ENCODE measurements at regions not wholly inside any gene's neighbourhood (a gene's known extent, or its start where the extent isn't known, plus 50 kb on each side); places are given as distances from the start of the nearest gene placed in this dataset.

DNA sequence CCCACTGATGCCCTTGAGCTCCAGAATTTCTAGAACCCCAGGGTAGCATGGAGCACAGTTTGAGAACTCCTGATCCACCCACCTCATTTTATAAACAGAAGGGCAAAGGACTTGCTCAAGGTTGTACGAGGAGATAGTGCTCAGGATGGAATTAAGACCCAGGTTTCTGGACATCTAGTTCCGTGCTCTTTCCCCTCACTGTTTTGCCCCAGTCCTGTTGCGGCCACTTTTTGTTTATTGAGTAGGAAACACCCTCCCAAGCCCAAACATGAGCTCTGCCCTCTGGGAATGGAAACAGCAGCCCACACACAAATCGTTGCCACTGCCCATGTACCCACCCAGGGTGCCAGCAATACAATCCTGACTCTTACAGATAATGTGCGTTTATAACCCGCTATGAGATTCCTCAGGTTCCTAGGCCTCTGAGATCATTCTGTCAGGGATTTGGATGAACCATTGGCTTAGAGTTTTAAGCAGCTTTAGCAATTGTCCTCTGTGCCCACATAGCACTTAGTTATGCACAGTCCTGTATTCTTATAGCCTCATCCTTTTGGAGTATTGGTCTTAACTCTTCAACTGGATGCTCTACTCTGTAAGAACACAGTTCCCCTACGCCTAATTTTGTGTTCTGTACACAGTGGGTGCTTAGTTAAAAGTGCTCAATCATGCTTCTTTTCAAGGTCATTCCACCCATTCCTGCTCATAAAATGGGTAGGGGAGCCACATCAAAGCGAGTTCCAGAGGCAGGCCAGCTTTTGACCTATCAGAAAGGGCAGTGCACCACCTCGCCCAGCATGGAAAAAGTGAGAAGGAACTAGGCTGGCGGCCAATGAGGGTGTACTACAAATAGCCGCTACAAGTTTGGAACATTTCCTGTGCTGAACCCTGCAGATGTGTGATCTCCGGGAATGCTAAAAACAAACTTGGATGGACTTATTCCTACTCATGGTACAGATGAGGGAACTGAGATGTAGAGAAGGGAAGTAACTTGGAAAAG is 60.3 kb upstream of the IGFBP2 start:
- TF ChIP-seq ISL1 (CRISPR knock-in tag; IDR thresholded peaks at IDR 0.05) (no peak), ZC3H10 (CRISPR knock-in tag; IDR thresholded peaks at IDR 0.05) (no peak), RARB (CRISPR knock-in tag; IDR thresholded peaks at IDR 0.05) (no peak), ARNTL (CRISPR knock-in tag; IDR thresholded peaks at IDR 0.05; ENCODE audit: borderline replicate concordance, low read depth) (no peak), PPARA (CRISPR knock-in tag; IDR thresholded peaks at IDR 0.05; ENCODE audit: borderline replicate concordance) (no peak), ZNF70 (CRISPR knock-in tag; IDR thresholded peaks at IDR 0.05) (no peak), ESRRG (CRISPR knock-in tag; IDR thresholded peaks at IDR 0.05) (no peak), ZFP3 (CRISPR knock-in tag; IDR thresholded peaks at IDR 0.05) (no peak), GLIS3 (CRISPR knock-in tag; IDR thresholded peaks at IDR 0.05) (no peak)
- TF ChIP-seq, protein P1, sequence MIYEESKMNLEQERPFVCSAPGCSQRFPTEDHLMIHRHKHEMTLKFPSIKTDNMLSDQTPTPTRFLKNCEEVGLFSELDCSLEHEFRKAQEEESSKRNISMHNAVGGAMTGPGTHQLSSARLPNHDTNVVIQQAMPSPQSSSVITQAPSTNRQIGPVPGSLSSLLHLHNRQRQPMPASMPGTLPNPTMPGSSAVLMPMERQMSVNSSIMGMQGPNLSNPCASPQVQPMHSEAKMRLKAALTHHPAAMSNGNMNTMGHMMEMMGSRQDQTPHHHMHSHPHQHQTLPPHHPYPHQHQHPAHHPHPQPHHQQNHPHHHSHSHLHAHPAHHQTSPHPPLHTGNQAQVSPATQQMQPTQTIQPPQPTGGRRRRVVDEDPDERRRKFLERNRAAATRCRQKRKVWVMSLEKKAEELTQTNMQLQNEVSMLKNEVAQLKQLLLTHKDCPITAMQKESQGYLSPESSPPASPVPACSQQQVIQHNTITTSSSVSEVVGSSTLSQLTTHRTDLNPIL (CRISPR knock-in tag; IDR thresholded peaks at IDR 0.05; ENCODE audit: low read depth), result no peak
- TF ChIP-seq, protein P2, sequence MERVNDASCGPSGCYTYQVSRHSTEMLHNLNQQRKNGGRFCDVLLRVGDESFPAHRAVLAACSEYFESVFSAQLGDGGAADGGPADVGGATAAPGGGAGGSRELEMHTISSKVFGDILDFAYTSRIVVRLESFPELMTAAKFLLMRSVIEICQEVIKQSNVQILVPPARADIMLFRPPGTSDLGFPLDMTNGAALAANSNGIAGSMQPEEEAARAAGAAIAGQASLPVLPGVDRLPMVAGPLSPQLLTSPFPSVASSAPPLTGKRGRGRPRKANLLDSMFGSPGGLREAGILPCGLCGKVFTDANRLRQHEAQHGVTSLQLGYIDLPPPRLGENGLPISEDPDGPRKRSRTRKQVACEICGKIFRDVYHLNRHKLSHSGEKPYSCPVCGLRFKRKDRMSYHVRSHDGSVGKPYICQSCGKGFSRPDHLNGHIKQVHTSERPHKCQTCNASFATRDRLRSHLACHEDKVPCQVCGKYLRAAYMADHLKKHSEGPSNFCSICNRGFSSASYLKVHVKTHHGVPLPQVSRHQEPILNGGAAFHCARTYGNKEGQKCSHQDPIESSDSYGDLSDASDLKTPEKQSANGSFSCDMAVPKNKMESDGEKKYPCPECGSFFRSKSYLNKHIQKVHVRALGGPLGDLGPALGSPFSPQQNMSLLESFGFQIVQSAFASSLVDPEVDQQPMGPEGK (CRISPR knock-in tag; IDR thresholded peaks at IDR 0.05; ENCODE audit: borderline replicate concordance), result no peak
- ATAC-seq, result no peak

DNA sequence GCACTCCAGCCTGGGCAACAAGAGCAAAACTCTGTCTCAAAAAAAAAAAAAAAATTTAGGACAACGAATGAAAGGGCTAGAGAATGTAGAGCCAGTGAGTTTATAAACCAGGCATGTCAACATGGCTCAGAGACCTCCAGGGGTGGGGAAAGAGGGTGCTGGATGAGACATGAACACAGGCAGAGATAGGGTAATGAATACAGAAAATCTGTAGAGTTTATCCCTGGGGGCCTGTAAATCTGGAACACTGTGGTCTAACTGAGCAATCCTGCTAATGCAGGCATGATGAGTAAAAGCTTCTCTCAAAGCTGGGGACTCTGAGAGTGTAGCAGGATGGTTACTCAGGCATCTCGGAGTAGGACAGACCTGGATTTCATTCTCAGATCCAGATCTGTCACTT is 59.2 kb upstream of the IGFBP2 start:
- ATAC-seq, result no peak; the same call in 2 of the 3 replicates
- TF ChIP-seq TOX (CRISPR knock-in tag; IDR thresholded peaks at IDR 0.05; ENCODE audit: borderline replicate concordance), result no peak
- no peak for TF ChIP-seq ZFP3 (CRISPR knock-in tag; IDR thresholded peaks at IDR 0.05)
- TF ChIP-seq ISL1 (CRISPR knock-in tag; IDR thresholded peaks at IDR 0.05), result no peak
- TF ChIP-seq SNAI2 (CRISPR knock-in tag; IDR thresholded peaks at IDR 0.05), result no peak
- TF ChIP-seq, protein P3, sequence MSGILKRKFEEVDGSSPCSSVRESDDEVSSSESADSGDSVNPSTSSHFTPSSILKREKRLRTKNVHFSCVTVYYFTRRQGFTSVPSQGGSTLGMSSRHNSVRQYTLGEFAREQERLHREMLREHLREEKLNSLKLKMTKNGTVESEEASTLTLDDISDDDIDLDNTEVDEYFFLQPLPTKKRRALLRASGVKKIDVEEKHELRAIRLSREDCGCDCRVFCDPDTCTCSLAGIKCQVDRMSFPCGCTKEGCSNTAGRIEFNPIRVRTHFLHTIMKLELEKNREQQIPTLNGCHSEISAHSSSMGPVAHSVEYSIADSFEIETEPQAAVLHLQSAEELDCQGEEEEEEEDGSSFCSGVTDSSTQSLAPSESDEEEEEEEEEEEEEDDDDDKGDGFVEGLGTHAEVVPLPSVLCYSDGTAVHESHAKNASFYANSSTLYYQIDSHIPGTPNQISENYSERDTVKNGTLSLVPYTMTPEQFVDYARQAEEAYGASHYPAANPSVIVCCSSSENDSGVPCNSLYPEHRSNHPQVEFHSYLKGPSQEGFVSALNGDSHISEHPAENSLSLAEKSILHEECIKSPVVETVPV (CRISPR knock-in tag; IDR thresholded peaks at IDR 0.05), result no peak
- TF ChIP-seq, protein P4, sequence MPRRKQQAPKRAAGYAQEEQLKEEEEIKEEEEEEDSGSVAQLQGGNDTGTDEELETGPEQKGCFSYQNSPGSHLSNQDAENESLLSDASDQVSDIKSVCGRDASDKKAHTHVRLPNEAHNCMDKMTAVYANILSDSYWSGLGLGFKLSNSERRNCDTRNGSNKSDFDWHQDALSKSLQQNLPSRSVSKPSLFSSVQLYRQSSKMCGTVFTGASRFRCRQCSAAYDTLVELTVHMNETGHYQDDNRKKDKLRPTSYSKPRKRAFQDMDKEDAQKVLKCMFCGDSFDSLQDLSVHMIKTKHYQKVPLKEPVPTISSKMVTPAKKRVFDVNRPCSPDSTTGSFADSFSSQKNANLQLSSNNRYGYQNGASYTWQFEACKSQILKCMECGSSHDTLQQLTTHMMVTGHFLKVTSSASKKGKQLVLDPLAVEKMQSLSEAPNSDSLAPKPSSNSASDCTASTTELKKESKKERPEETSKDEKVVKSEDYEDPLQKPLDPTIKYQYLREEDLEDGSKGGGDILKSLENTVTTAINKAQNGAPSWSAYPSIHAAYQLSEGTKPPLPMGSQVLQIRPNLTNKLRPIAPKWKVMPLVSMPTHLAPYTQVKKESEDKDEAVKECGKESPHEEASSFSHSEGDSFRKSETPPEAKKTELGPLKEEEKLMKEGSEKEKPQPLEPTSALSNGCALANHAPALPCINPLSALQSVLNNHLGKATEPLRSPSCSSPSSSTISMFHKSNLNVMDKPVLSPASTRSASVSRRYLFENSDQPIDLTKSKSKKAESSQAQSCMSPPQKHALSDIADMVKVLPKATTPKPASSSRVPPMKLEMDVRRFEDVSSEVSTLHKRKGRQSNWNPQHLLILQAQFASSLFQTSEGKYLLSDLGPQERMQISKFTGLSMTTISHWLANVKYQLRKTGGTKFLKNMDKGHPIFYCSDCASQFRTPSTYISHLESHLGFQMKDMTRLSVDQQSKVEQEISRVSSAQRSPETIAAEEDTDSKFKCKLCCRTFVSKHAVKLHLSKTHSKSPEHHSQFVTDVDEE (CRISPR knock-in tag; IDR thresholded peaks at IDR 0.05), result no peak
- TF ChIP-seq, protein P1 (CRISPR knock-in tag; IDR thresholded peaks at IDR 0.05; ENCODE audit: low read depth), result no peak
- TF ChIP-seq TCF4 (CRISPR knock-in tag; IDR thresholded peaks at IDR 0.05; ENCODE audit: borderline replicate concordance), result no peak
- no peak for TF ChIP-seq ZNF70 (CRISPR knock-in tag; IDR thresholded peaks at IDR 0.05)
- no peak for TF ChIP-seq BACH2 (CRISPR knock-in tag; IDR thresholded peaks at IDR 0.05; ENCODE audit: borderline replicate concordance)
- TF ChIP-seq ARNTL (CRISPR knock-in tag; IDR thresholded peaks at IDR 0.05; ENCODE audit: borderline replicate concordance, low read depth), result no peak
- TF ChIP-seq ZC3H10 (CRISPR knock-in tag; IDR thresholded peaks at IDR 0.05), result no peak
- no peak for TF ChIP-seq CSDC2 (CRISPR knock-in tag; IDR thresholded peaks at IDR 0.05)
- TF ChIP-seq RARB (CRISPR knock-in tag; IDR thresholded peaks at IDR 0.05), result no peak
- no peak for TF ChIP-seq ZFP30 (CRISPR knock-in tag; IDR thresholded peaks at IDR 0.05)
- TF ChIP-seq OSR1 (CRISPR knock-in tag; IDR thresholded peaks at IDR 0.05), result no peak
- TF ChIP-seq ZNF8 (CRISPR knock-in tag; IDR thresholded peaks at IDR 0.05), result no peak
- TF ChIP-seq ESRRG (CRISPR knock-in tag; IDR thresholded peaks at IDR 0.05), result no peak
- TF ChIP-seq GLIS3 (CRISPR knock-in tag; IDR thresholded peaks at IDR 0.05), result no peak

Measured in SK-N-SH treated with all-trans-retinoic acid at 6 μM for 48 hours (cell line).